ENCODE measurements at regions not wholly inside any gene's neighbourhood (a gene's known extent, or its start where the extent isn't known, plus 50 kb on each side); places are given as distances from the start of the nearest gene placed in this dataset.

DNA sequence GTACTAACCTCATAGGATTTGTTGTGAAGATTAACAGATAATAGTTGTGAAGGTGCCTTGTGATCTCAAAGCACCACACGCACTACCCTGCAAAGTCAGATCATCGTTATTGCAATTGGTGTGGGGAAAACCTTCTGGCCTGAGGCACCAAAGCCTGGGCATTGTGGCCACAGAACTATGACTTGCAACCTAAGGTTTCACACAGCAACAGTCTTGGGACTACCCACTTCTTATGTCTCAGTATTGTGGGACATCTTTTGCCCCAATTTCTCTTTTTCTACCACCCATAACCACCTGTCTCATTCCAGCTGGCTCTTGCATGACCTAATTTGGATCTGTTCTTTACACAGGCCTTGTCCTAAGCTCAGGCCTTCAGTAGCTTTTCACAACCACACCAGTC is 247.8 kb upstream of the NR4A3 start:
- Histone ChIP-seq H3K14ac (ENCODE audit: insufficient read length) (no peak overlapping the region), H2AK5ac (ENCODE audit: low read depth, low read length) (no peak overlapping the region), H4K20me1 (replicated peaks in 1 of 2; ENCODE audit: control insufficient read depth in 1 of 2, insufficient read depth in 2 of 2, low read length in 2 of 2) (no peaks in the 10 kb centered on the region), H3K9me3 (ENCODE audit: insufficient read depth in 2 of 2, low read depth in 1 of 2, low read length in 1 of 2) (no peaks in the 10 kb centered on the region), H2BK12ac (ENCODE audit: low read depth, low read length) (no peak overlapping the region), H3K79me2 (ENCODE audit: control insufficient read depth in 1 of 2, insufficient read depth in 2 of 2, low read length in 2 of 2) (no peaks in the 10 kb centered on the region), H4K91ac (replicated peaks; ENCODE audit: insufficient read length, low read length) (no peak overlapping the region), H2BK15ac (ENCODE audit: low read length) (no peak overlapping the region), H2BK120ac (replicated peaks; ENCODE audit: low read depth, low read length) (no peak overlapping the region), H3K4ac (replicated peaks; ENCODE audit: insufficient read length, low read depth, low read length) (no peak overlapping the region), H3K4me3 (ENCODE audit: extremely low read depth in 1 of 4, insufficient read depth in 2 of 4, low read depth in 3 of 4, low read length in 4 of 4) (no peak overlapping the region), H3K23ac (ENCODE audit: insufficient read length) (no peak overlapping the region), H3K79me1 (ENCODE audit: low read depth, low read length) (no peaks in the 10 kb centered on the region), H4K8ac (ENCODE audit: extremely low read depth, insufficient read depth, low read length) (no peak overlapping the region), H3K36me3 (ENCODE audit: control insufficient read depth in 2 of 4, insufficient read depth in 4 of 4, low read length in 3 of 4) (no peaks in the 10 kb centered on the region), H3K4me1 (replicated peaks in 1 of 4; ENCODE audit: control insufficient read depth in 3 of 4, insufficient read depth in 4 of 4, low read length in 3 of 4) (no peaks in the 10 kb centered on the region), H3K9ac (replicated peaks in 1 of 4; ENCODE audit: extremely low read depth in 1 of 4, low read depth in 3 of 4, low read length in 3 of 4) (no peak overlapping the region), H3K27me3 (replicated peaks in 1 of 4; ENCODE audit: control insufficient read depth in 3 of 4, extremely low read depth in 1 of 4, insufficient read depth in 3 of 4, low read length in 3 of 4) (no peaks in the 10 kb centered on the region), H2AFZ (ENCODE audit: low read length) (no peak overlapping the region), H3K23me2 (ENCODE audit: low read depth, low read length) (no peaks in the 10 kb centered on the region), H2BK20ac (ENCODE audit: low read length) (no peak overlapping the region), H3K27ac (ENCODE audit: low read depth, low read length) (no peak overlapping the region), H4K5ac (ENCODE audit: insufficient read length, low read depth, low read length) (no peak overlapping the region), H3K4me2 (ENCODE audit: insufficient read depth in 1 of 2, low read depth in 2 of 2, low read length in 2 of 2) (no peak overlapping the region), H3K56ac (replicated peaks; ENCODE audit: insufficient read length, low read depth, low read length) (no peak overlapping the region), H2BK5ac (ENCODE audit: low read depth, low read length) (no peak overlapping the region), H3K18ac (ENCODE audit: extremely low read depth, low read length) (no peak overlapping the region)
- FAIRE-seq (no peak), DNase-seq (ENCODE audit: low read depth in 1 of 2, low spot score in 2 of 2) (no peak)
- ChIA-PET CTCF (ENCODE audit: partially characterized antibody) (interaction anchor here (3.0 kb wide), 1 partner anchor 10 kb away, joined by 16 read pairs; no protein-coding TSS in a partner anchor), POLR2A (ENCODE audit: partially characterized antibody) (interaction anchor here (1.3 kb wide), 1 partner anchor 10 kb away, joined by 3 read pairs; no protein-coding TSS in a partner anchor)
- 89% methylated on average over 2 of the region's 2 CpGs; no CpG with 5 or more reads in 1 of the 2 experiments for WGBS, 2 experiments (ENCODE audit: extremely low coverage in 1 of 2, insufficient coverage in 1 of 2, insufficient read length in 1 of 2, insufficient replicate concordance in 2 of 2, low coverage in 1 of 2, low lambda C conversion rate in 2 of 2, missing lambda C conversion rate in 1 of 2)
- no peak for TF ChIP-seq RNF2 (IDR thresholded peaks at IDR 0.05; ENCODE audit: borderline replicate concordance, low read depth, low read length, missing control alignments, poor library complexity, severe bottlenecking)
- no peak for TF ChIP-seq ASH2L (IDR thresholded peaks at IDR 0.05; ENCODE audit: low read length)
